Mucosa of descending colon (tissue), 3 donors: ENCODE measurements at regions not wholly inside any gene's neighbourhood (a gene's known extent, or its start where the extent isn't known, plus 50 kb on each side); places are given as distances from the start of the nearest gene placed in this dataset.

ENCODE experiments used
- ATAC-seq: fragments of 200-7000 bp; cut with Tn5 transposase; one replicate; pipeline ENCODE4 v1.9.1; 2020; ENCODE audit warnings: mild to moderate bottlenecking, moderate library complexity
- DNase-seq, 3 donors: peaks; one replicate each; pipeline ENCODE4 v3.0.0-alpha.2; 2020
- H3K36me3 ChIP-seq: fragments of 200-600 bp; one replicate; pipeline ENCODE4 v1.8.0; 2021; ENCODE audit warnings: low read depth, mild to moderate bottlenecking
- H3K4me1 ChIP-seq: fragments of 200-600 bp; one replicate; pipeline ENCODE4 v1.8.0; 2021; ENCODE audit warnings: low read depth, mild to moderate bottlenecking
- H3K4me3 ChIP-seq: fragments of 200-600 bp; one replicate; pipeline ENCODE4 v1.8.0; 2021; ENCODE audit warnings: mild to moderate bottlenecking
- H3K9me3 ChIP-seq: fragments of 200-600 bp; one replicate; pipeline ENCODE4 v1.8.0; 2021; ENCODE audit warnings: mild to moderate bottlenecking
- CTCF ChIP-seq: fragments of 200-600 bp; IDR thresholded peaks from one replicate; pipeline ENCODE4 v1.8.0; 2022; ENCODE audit warnings: antibody characterized with exemption, mild to moderate bottlenecking
- intact Hi-C, 2 donors: fragments of 100-400 bp; cut with DNase I in 1 of 2; cut with micrococcal nuclease in 1 of 2; formaldehyde crosslinking; loops; one replicate each; pipeline versions ENCODE4 v1.11.0 to v1.11.1; 2022; cut with DNase I, micrococcal nuclease
- donor health status: DM: no; HTN: no; CAD: no; lungs with moderate emphysema.
- donor health status: DM: no; HTN: no; CAD: no.
- donor health status: DM: no; HTN: yes; CAD: no.

GRCh38 chr1:199336745-199337640 is 690.5 kb upstream of the NR5A2 start:
- no peak for ATAC-seq
- Histone ChIP-seq H3K9me3 (no peaks in the 10 kb centered on the region), H3K4me1 (no peaks in the 10 kb centered on the region), H3K4me3 (no peak overlapping the region), H3K36me3 (no peaks in the 10 kb centered on the region)
- peak in 1 of 3 donors; percentile 40 for DNase-seq
- intact Hi-C loops: no loop called here
- TF ChIP-seq CTCF: no peak

DNA sequence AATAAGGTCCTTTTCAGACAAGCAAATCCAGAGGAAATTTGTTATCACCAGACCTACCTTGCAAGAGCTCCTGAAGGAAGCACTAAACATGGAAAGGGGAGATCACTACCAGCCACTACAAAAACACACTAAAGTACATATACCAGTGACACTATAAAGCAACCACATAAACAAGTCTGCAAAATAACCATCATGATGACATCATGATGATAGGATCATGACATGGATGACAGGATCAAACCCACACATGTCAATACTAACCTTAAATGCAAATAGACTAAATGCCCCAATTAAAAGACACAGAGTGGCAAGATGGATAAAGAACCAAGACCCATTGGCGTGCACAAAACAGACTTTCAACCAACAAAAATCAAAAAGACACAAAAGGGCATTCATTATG is 688.8 kb upstream of the NR5A2 start:
- no peak for ATAC-seq
- H3K9me3 ChIP-seq: no peaks in the 10 kb centered on the region

DNA sequence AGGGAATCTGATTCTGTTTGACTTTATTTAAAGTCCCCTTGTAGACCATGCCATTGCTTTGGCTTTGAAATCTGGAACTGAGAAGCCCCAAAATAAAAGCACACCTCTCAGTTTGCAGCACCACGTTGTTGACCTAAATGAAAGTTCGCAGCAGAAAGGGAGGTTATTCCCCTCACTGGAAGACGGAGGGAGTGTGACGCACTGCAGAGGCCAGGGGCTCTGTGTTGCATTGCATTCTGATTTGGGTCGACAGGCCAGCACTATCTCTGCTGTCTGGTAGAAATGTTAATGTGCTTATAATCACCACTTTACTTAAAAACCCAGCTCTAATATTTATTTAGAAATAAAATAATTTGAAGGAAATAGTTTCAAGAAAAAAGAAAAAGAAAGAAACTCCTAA is 675.2 kb upstream of the NR5A2 start:
- H3K36me3 ChIP-seq: no peaks in the 10 kb centered on the region
- H3K9me3 ChIP-seq: peaks cover 4% of the 10 kb centered on the region
- intact Hi-C loops: no loop called here
- ATAC-seq (no peak), DNase-seq (no peak)
- H3K4me3 ChIP-seq: no peak overlapping the region
- no peak for TF ChIP-seq CTCF
- H3K4me1 ChIP-seq: no peaks in the 10 kb centered on the region

More for the DNA sequence above, 688.8 kb upstream of the NR5A2 start:
- Histone ChIP-seq H3K4me3 (no peak overlapping the region), H3K4me1 (no peaks in the 10 kb centered on the region), H3K36me3 (no peaks in the 10 kb centered on the region)
- no peak for TF ChIP-seq CTCF
- DNase-seq: no peak
- intact Hi-C loops: no loop called here

DNA sequence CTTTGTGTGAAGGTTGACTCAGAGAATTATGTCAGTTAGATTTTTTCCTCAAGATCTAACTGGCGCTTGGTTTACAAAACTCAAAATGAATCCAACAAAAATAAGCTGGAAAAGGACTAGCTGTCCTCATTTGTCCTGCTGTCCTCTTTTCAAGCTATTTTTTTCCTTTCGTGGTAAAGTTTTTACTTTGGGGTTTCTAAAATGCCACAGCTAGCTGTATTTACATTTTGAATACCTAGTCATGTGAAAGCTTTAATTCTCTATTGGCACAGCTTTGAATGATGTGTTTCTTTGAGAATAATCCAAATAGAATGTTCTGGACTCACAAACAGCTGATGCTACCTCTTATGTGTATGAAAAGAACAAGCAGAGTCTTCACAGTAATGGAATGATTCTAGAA is 673.6 kb upstream of the NR5A2 start:
- DNase-seq (no peak), ATAC-seq (no peak)
- no peaks in the 10 kb centered on the region for H3K36me3 ChIP-seq
- no peaks in the 10 kb centered on the region for H3K4me1 ChIP-seq
- no peak for TF ChIP-seq CTCF
- peaks cover 4% of the 10 kb centered on the region for H3K9me3 ChIP-seq
- no peak overlapping the region for H3K4me3 ChIP-seq
- intact Hi-C loops: no loop called here

DNA sequence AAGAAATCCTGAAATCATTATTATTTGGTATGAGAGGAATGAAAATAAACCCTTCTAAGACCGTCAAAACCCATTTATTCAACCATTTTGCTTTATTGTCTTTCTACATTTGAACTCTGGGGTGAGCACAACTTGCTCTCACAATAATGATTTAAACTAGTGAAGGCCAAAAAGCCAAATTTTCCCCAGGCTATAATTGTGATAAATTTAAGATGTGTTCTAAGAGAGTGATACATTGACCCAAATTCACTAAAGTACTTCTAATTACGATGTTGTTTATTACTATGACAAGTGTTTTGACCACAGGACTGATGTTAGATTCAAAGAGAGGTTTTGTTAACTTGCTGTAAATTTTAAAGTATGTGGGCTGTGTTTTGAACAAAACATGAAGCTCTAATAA is 670.9 kb upstream of the NR5A2 start:
- H3K4me3 ChIP-seq: no peak overlapping the region
- intact Hi-C loops: no loop called here
- no peaks in the 10 kb centered on the region for H3K36me3 ChIP-seq
- no peaks in the 10 kb centered on the region for H3K4me1 ChIP-seq
- no peak for DNase-seq
- TF ChIP-seq CTCF: no peak
- ATAC-seq: no peak
- no peaks in the 10 kb centered on the region for H3K9me3 ChIP-seq
